ENCODE measurements at regions not wholly inside any gene's neighbourhood (a gene's known extent, or its start where the extent isn't known, plus 50 kb on each side); places are given as distances from the start of the nearest gene placed in this dataset.

DNA sequence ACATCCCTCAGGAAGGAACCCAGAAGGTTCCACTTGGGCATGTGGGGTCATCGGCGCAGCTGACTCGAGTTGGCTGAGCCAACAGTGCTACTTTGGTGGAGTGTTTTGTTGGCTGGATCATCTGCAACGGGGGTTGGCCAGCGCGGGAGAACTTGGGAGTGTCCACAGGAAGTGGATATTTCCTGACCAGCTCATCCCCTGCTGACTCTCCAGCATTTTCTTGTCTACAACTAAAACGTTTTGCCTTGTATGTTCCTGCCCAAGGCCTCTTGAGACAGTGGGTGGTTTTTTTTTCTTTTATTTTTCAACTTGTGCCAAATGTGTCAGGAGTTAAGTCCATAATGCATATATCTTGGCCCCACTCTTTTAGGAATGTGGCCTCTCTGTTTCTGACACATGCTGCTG is 208.6 kb downstream of the ZNF365 start:
- TF ChIP-seq POLR2A (IDR thresholded peaks at IDR 0.05), result no peak
- TF ChIP-seq, protein P1, sequence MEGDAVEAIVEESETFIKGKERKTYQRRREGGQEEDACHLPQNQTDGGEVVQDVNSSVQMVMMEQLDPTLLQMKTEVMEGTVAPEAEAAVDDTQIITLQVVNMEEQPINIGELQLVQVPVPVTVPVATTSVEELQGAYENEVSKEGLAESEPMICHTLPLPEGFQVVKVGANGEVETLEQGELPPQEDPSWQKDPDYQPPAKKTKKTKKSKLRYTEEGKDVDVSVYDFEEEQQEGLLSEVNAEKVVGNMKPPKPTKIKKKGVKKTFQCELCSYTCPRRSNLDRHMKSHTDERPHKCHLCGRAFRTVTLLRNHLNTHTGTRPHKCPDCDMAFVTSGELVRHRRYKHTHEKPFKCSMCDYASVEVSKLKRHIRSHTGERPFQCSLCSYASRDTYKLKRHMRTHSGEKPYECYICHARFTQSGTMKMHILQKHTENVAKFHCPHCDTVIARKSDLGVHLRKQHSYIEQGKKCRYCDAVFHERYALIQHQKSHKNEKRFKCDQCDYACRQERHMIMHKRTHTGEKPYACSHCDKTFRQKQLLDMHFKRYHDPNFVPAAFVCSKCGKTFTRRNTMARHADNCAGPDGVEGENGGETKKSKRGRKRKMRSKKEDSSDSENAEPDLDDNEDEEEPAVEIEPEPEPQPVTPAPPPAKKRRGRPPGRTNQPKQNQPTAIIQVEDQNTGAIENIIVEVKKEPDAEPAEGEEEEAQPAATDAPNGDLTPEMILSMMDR (IDR thresholded peaks at IDR 0.05), result no peak
